ENCODE measurements at regions not wholly inside any gene's neighbourhood (a gene's known extent, or its start where the extent isn't known, plus 50 kb on each side); places are given as distances from the start of the nearest gene placed in this dataset.

GRCh38 chr3:127393131-127393820 lies 105.4 kb upstream of the PRR20G start:
- DNase-seq = no peak

GRCh38 chr3:127392156-127392490 lies 104.3 kb upstream of the PRR20G start:
- no peak for DNase-seq

- DNase-seq = no peak
These were observed 103.8 kb upstream of the PRR20G start for GRCh38 chr3:127391436-127392155.

GRCh38 chr3:127390365-127391025 lies 102.6 kb upstream of the PRR20G start:
- no peak for DNase-seq

GRCh38 chr3:127389913-127390312 lies 102.1 kb upstream of the PRR20G start:
- DNase-seq = no peak

- DNase-seq = no peak
These were observed 101.6 kb upstream of the PRR20G start for GRCh38 chr3:127389420-127389819.

- DNase-seq = no peak
These were observed 100.6 kb upstream of the PRR20G start for GRCh38 chr3:127388427-127388826.

- DNase-seq = no peak
These were observed 99.8 kb upstream of the PRR20G start for GRCh38 chr3:127387556-127388153.

- DNase-seq = no peak
These were observed 99.3 kb upstream of the PRR20G start for GRCh38 chr3:127387119-127387518.

- DNase-seq = no peak
These were observed 98.6 kb upstream of the PRR20G start for GRCh38 chr3:127386490-127386889.

GRCh38 chr3:127385540-127385870 lies 97.7 kb upstream of the PRR20G start:
- no peak for DNase-seq

GRCh38 chr3:127384717-127385539 lies 97.1 kb upstream of the PRR20G start:
- DNase-seq = no peak

- DNase-seq = no peak
These were observed 95.9 kb upstream of the PRR20G start for GRCh38 chr3:127383656-127384179.

GRCh38 chr3:127377801-127378655 lies 90.2 kb upstream of the PRR20G start:
- no peak for DNase-seq

GRCh38 chr3:127375151-127375930 lies 87.5 kb upstream of the PRR20G start:
- no peak for DNase-seq

GRCh38 chr3:127374086-127375010 lies 86.5 kb upstream of the PRR20G start:
- no peak for DNase-seq

GRCh38 chr3:127373441-127374085 lies 85.7 kb upstream of the PRR20G start:
- DNase-seq = peak; percentile 52

GRCh38 chr3:127371846-127372245 lies 84.0 kb upstream of the PRR20G start:
- DNase-seq = no peak

GRCh38 chr3:127371334-127371733 lies 83.5 kb upstream of the PRR20G start:
- DNase-seq = no peak

Data from left hindlimb (tissue), 1 donor.